Neutrophil (primary cell): ENCODE measurements at regions not wholly inside any gene's neighbourhood (a gene's known extent, or its start where the extent isn't known, plus 50 kb on each side); places are given as distances from the start of the nearest gene placed in this dataset.

Source experiments
- H3K27ac ChIP-seq: fragments of 200-600 bp; sonication (generic); 2 replicates; pipeline ENCODE4 v1.5.1; 2016; ENCODE audit warnings: mild to moderate bottlenecking, moderate library complexity
- H3K27me3 ChIP-seq: fragments of 200-600 bp; sonication (generic); 2 replicates; pipeline ENCODE4 v1.6.0; 2016; ENCODE audit warnings: mild to moderate bottlenecking
- H3K36me3 ChIP-seq: fragments of 200-600 bp; sonication (generic); 2 replicates; pipeline ENCODE4 v1.5.1; 2017
- H3K4me1 ChIP-seq, 2 experiments: fragments of 200-600 bp in 1 of 2; sonication (generic) in 1 of 2; 1 replicate in 1 of 2; 2 replicates in 1 of 2; pipeline versions ENCODE4 v1.5.1 to v1.6.1; 2013 to 2016; ENCODE audit warnings: low read depth in 1 of 2, low read length in 1 of 2, mild to moderate bottlenecking in 1 of 2, moderate library complexity in 1 of 2; ENCODE audit not compliant: control insufficient read depth in 1 of 2, insufficient read depth in 1 of 2
- H3K4me3 ChIP-seq, 2 experiments: fragments of 200-600 bp in 1 of 2; sonication (generic) in 1 of 2; 1 replicate in 1 of 2; 2 replicates in 1 of 2; pipeline ENCODE4 v1.5.1; 2013 to 2016; ENCODE audit warnings: low read depth in 1 of 2, low read length in 1 of 2, mild to moderate bottlenecking in 1 of 2, moderate library complexity in 1 of 2
- H3K9me3 ChIP-seq: fragments of 200-600 bp; sonication (generic); 2 replicates; pipeline ENCODE4 v1.5.1; 2016
- TF ChIP-seq, protein P1 (sequence below): fragments of 200-600 bp; sonication (generic); IDR thresholded peaks from 2 replicates; pipeline ENCODE4 v1.5.1; 2016; ENCODE audit warnings: antibody characterized with exemption

DNA sequence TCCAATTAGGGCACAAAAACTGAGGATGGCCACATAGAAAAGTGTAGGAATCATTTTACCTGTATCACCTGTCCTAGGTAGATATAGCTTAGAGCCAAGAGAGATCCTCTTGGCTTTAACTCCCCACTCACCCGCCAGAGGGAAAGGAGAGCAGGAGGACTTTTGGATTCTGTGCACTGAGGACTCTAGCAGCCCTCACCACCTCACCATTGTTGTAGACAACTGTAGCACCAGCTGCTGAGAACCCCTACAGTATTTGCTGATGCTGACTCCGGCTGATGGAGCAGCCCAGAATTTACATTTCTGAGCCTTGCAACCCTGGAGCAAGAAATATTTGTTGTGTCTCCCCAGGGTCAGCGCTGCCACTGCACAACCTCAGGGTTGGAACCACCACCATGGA is 2044.4 kb downstream of the OLFM4 start:
- Histone ChIP-seq H3K36me3 (no peaks in the 10 kb centered on the region), H3K27me3 (no peaks in the 10 kb centered on the region), H3K4me3 (no peak overlapping the region), H3K9me3 (no peaks in the 10 kb centered on the region), H3K4me1 (no peaks in the 10 kb centered on the region), H3K27ac (no peak overlapping the region)
- TF ChIP-seq, protein P1, sequence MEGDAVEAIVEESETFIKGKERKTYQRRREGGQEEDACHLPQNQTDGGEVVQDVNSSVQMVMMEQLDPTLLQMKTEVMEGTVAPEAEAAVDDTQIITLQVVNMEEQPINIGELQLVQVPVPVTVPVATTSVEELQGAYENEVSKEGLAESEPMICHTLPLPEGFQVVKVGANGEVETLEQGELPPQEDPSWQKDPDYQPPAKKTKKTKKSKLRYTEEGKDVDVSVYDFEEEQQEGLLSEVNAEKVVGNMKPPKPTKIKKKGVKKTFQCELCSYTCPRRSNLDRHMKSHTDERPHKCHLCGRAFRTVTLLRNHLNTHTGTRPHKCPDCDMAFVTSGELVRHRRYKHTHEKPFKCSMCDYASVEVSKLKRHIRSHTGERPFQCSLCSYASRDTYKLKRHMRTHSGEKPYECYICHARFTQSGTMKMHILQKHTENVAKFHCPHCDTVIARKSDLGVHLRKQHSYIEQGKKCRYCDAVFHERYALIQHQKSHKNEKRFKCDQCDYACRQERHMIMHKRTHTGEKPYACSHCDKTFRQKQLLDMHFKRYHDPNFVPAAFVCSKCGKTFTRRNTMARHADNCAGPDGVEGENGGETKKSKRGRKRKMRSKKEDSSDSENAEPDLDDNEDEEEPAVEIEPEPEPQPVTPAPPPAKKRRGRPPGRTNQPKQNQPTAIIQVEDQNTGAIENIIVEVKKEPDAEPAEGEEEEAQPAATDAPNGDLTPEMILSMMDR = no peak

DNA sequence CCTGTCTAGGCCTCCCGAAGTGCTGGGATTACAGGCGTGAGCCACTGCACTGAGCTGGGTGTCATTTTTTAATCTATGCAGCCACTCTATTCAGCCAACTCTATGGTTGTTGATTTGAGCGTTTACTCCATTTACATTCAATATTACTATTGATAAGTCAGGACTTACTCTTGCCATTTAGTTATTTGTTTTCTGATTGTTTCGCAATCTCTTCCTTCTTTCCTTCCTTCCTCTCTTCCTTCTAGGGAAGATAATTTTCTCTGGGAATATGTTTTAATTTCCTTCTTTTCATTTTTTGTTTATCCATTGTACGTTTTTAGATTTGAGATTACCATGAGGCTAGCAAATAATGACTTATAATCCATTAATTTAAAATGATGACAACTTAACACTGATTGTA is 2056.0 kb downstream of the OLFM4 start:
- no peaks in the 10 kb centered on the region for H3K27me3 ChIP-seq
- no peaks in the 10 kb centered on the region for H3K4me1 ChIP-seq
- no peak overlapping the region for H3K4me3 ChIP-seq
- TF ChIP-seq, protein P1 = no peak
- H3K36me3 ChIP-seq = no peaks in the 10 kb centered on the region
- H3K27ac ChIP-seq = no peak overlapping the region
- H3K9me3 ChIP-seq = no peaks in the 10 kb centered on the region

DNA sequence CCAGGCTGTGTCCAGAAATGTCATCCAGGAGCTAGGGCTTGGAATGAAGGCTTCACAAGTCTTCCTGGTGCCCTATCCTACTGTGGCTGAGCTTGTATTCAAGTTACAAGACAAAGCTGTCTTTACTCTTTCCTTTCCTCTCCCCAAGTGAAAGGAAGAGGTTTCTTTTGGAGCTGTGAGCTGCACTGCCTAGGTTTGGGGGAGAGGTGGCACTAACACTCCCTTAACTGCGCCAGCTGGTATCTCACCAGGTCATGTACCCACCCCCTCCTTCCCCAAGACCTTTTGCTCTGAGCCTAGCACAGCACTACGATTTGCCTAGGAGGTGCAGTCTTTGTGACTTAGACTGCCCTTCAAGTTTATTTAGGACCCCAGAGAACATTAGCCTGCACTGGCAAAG is 2053.6 kb upstream of the PRR20A start:
- Histone ChIP-seq H3K4me3 (no peak overlapping the region), H3K36me3 (no peaks in the 10 kb centered on the region), H3K9me3 (no peaks in the 10 kb centered on the region), H3K27ac (no peak overlapping the region), H3K27me3 (no peaks in the 10 kb centered on the region), H3K4me1 (no peaks in the 10 kb centered on the region)
- TF ChIP-seq, protein P1 = no peak

DNA sequence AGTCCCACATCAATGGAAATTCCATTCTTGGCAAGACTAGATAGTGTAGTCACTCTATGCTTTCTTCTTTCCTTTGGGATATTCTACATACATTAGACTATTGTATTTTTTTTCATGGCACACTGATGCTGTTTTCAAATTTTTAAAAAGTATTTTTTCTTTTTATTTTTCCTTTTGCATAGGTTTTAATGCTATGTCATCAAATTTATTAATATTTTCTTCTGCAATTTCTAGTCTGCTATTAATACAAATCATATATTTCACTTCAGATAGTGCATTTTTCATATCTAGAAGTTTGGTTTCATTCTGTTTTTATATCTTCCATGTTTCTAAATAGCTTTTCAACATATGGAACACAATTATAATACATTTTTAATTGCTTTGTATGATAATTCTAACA is 2050.1 kb upstream of the PRR20A start:
- no peaks in the 10 kb centered on the region for H3K36me3 ChIP-seq
- TF ChIP-seq, protein P1 = no peak
- H3K27me3 ChIP-seq = no peaks in the 10 kb centered on the region
- H3K4me3 ChIP-seq = no peak overlapping the region
- no peak overlapping the region for H3K27ac ChIP-seq
- no peaks in the 10 kb centered on the region for H3K9me3 ChIP-seq
- no peaks in the 10 kb centered on the region for H3K4me1 ChIP-seq

DNA sequence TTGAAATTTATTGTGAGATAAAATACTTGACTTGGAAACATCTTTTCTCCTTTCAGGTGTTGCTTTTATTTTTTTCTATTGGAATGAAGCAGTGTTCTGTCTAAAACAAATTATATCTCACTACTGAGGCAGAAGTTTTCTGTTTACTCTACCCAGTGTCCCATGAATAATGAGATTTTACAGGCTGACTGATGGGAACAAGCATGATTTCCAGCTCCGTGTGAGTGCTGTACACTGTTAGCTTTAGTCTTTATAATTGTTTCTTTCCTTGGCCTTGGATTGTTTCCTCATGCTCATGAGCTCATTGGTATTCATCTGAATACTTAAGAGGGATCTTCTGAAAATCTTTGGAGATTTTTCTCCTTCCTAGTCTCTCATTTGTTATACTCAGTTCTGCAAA is 2049.5 kb upstream of the PRR20A start:
- Histone ChIP-seq H3K9me3 (no peaks in the 10 kb centered on the region), H3K4me1 (no peaks in the 10 kb centered on the region), H3K27ac (no peak overlapping the region), H3K4me3 (no peak overlapping the region), H3K36me3 (no peaks in the 10 kb centered on the region), H3K27me3 (no peaks in the 10 kb centered on the region)
- TF ChIP-seq, protein P1 = no peak

DNA sequence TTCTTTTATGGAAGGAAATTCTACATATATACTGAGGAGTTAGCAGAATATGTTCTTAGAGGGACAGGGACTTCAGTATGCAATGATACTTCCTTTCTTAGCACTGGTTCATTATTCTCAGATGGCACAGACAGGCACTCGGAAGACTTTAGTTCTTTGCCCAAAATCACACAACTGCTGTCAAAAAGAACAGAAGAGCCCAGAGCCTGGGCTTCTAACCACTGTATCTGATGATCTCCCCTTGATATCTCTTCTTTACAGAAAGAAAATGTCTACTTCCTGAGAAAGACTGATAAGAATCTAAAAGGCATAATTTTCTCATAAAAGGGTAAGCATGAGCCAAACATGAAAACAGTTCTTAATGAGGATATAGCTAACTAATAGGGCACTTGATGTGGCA is 2034.2 kb upstream of the PRR20A start:
- H3K4me3 ChIP-seq = no peak overlapping the region
- H3K9me3 ChIP-seq = no peaks in the 10 kb centered on the region
- no peaks in the 10 kb centered on the region for H3K4me1 ChIP-seq
- H3K36me3 ChIP-seq = no peaks in the 10 kb centered on the region
- H3K27ac ChIP-seq = no peak overlapping the region
- TF ChIP-seq, protein P1 = no peak
- no peaks in the 10 kb centered on the region for H3K27me3 ChIP-seq
